CD4-positive, alpha-beta memory T cell (primary cell): ENCODE measurements at regions not wholly inside any gene's neighbourhood (a gene's known extent, or its start where the extent isn't known, plus 50 kb on each side); places are given as distances from the start of the nearest gene placed in this dataset.
A peak's percentile ranks its signal among the peaks of the same experiment; 100 is the strongest.

Experiments
- CTCF ChIA-PET: fragments of 350-600 bp; sonication (Branson Sonifier 250); formaldehyde crosslinking; loops from one replicate; lab custom pipeline; 2021; ENCODE audit warnings: inconsistent platforms; ENCODE audit not compliant: partially characterized antibody; lab: Charles Lee
- POLR2A ChIA-PET: fragments of 350-600 bp; sonication (Branson Sonifier 250); formaldehyde crosslinking; loops from one replicate; lab custom pipeline; 2021; ENCODE audit not compliant: partially characterized antibody; lab: Charles Lee
- DNase-seq, 5 donors: peaks; one replicate each; pipeline versions ENCODE4 v3.0.0 to v3.0.0-alpha.2; 2020 to 2022; ENCODE audit warnings: mixed read lengths in 1 of 5
- H3K27ac ChIP-seq: one replicate; pipeline ENCODE4 v1.7.0; 2013; ENCODE audit warnings: low read depth, low read length
- H3K27me3 ChIP-seq: 2 replicates; pipeline ENCODE4 v1.7.0; 2013; ENCODE audit warnings: mild to moderate bottlenecking, low read length, moderate library complexity; ENCODE audit not compliant: insufficient read depth
- H3K36me3 ChIP-seq: 2 replicates; pipeline ENCODE4 v1.7.0; 2013; ENCODE audit warnings: mild to moderate bottlenecking, low read length, moderate library complexity; ENCODE audit not compliant: insufficient read depth
- H3K4me1 ChIP-seq: 2 replicates; pipeline ENCODE4 v1.7.0; 2013; ENCODE audit warnings: mild to moderate bottlenecking, low read length, moderate library complexity; ENCODE audit not compliant: insufficient read depth
- H3K4me3 ChIP-seq, 2 donors: one replicate each; pipeline ENCODE4 v1.7.0; 2013; ENCODE audit warnings: low read length in 2 of 2, mild to moderate bottlenecking in 1 of 2
- H3K9me3 ChIP-seq, 2 donors: one replicate each; pipeline ENCODE4 v1.7.0; 2013; ENCODE audit warnings: low read length in 2 of 2, control low read depth in 1 of 2; ENCODE audit not compliant: control insufficient read depth in 1 of 2
- H3K27ac Mint-ChIP-seq, 7 donors: one replicate each; pipeline ENCODE4 v1.8.0; 2020 to 2021; ENCODE audit warnings: mixed read lengths in 7 of 7, mild to moderate bottlenecking in 6 of 7, inconsistent platforms in 3 of 7, moderate library complexity in 3 of 7
- H3K27me3 Mint-ChIP-seq, 2 donors: one replicate each; pipeline ENCODE4 v1.8.0; 2020 to 2021; ENCODE audit warnings: mixed read lengths in 2 of 2
- H3K36me3 Mint-ChIP-seq, 2 donors: one replicate each; pipeline ENCODE4 v1.8.0; 2020 to 2021; ENCODE audit warnings: mixed read lengths in 2 of 2, inconsistent platforms in 1 of 2, mild to moderate bottlenecking in 1 of 2
- H3K4me1 Mint-ChIP-seq, 4 donors: one replicate each; pipeline ENCODE4 v1.8.0; 2020 to 2021; ENCODE audit warnings: mixed read lengths in 4 of 4, mild to moderate bottlenecking in 1 of 4
- H3K4me3 Mint-ChIP-seq, 8 donors: one replicate each; pipeline ENCODE4 v1.8.0; 2020 to 2021; ENCODE audit warnings: mixed read lengths in 8 of 8, mild to moderate bottlenecking in 7 of 8, moderate library complexity in 6 of 8, inconsistent platforms in 3 of 8
- H3K9me3 Mint-ChIP-seq, 8 donors: one replicate each; pipeline ENCODE4 v1.8.0; 2020 to 2021; ENCODE audit warnings: mixed read lengths in 8 of 8, mild to moderate bottlenecking in 5 of 8, inconsistent platforms in 3 of 8, moderate library complexity in 1 of 8
- intact Hi-C: fragments of 100-400 bp; cut with micrococcal nuclease; formaldehyde crosslinking; loops from one replicate; pipeline ENCODE4 v1.15.1; 2023

GRCh38 chr17:79337053-79337452, 262.4 kb downstream of the ENGASE start:
- Mint-ChIP-seq H3K27ac (no peak overlapping the region), H3K36me3 (no peaks in the 10 kb centered on the region), H3K4me3 (no peak overlapping the region), H3K9me3 (peaks cover 0 to 1% (median 0%) of the 10 kb centered on the region in 8 donors), H3K27me3 (peaks cover 19 to 24% of the 10 kb centered on the region in 2 donors), H3K4me1 (no peaks in the 10 kb centered on the region)
- H3K27me3 ChIP-seq = no peaks in the 10 kb centered on the region
- no peak for DNase-seq
- H3K9me3 ChIP-seq = no peaks in the 10 kb centered on the region
- intact Hi-C loops = no loop called here
- no peak overlapping the region for H3K27ac ChIP-seq
- no peak overlapping the region for H3K4me3 ChIP-seq
- CTCF ChIA-PET = no interaction called here
- no peaks in the 10 kb centered on the region for H3K36me3 ChIP-seq
- POLR2A ChIA-PET = no interaction called here
- H3K4me1 ChIP-seq = no peaks in the 10 kb centered on the region

- Histone ChIP-seq H3K27ac (no peak overlapping the region), H3K9me3 (no peaks in the 10 kb centered on the region), H3K27me3 (no peaks in the 10 kb centered on the region), H3K4me3 (no peak overlapping the region), H3K4me1 (no peaks in the 10 kb centered on the region), H3K36me3 (no peaks in the 10 kb centered on the region)
- intact Hi-C loops = no loop called here
- H3K27ac Mint-ChIP-seq = peak overlapping the region in 1 of 7 donors; percentile 64
- ChIA-PET CTCF (no interaction called here), POLR2A (no interaction called here)
- no peak for DNase-seq
- H3K4me1 Mint-ChIP-seq = no peaks in the 10 kb centered on the region
- H3K36me3 Mint-ChIP-seq = no peaks in the 10 kb centered on the region
- no peak overlapping the region for H3K4me3 Mint-ChIP-seq
- peaks cover 0 to 1% (median 0%) of the 10 kb centered on the region in 8 donors for H3K9me3 Mint-ChIP-seq
- peaks cover 29 to 36% of the 10 kb centered on the region in 2 donors for H3K27me3 Mint-ChIP-seq
Measured at GRCh38 chr17:79335456-79335855, 260.8 kb downstream of the ENGASE start.

GRCh38 chr17:79332011-79332554, 257.5 kb downstream of the ENGASE start:
- H3K36me3 ChIP-seq = no peaks in the 10 kb centered on the region
- ChIA-PET CTCF (no interaction called here), POLR2A (no interaction called here)
- H3K36me3 Mint-ChIP-seq = no peaks in the 10 kb centered on the region
- no peak overlapping the region for H3K4me3 ChIP-seq
- no peak overlapping the region for H3K27ac ChIP-seq
- H3K4me1 Mint-ChIP-seq = no peaks in the 10 kb centered on the region
- H3K27ac Mint-ChIP-seq = no peak overlapping the region
- no peaks in the 10 kb centered on the region for H3K4me1 ChIP-seq
- DNase-seq = no peak
- intact Hi-C loops = no loop called here
- no peak overlapping the region for H3K4me3 Mint-ChIP-seq
- H3K27me3 Mint-ChIP-seq = peaks cover 40 to 46% of the 10 kb centered on the region in 2 donors
- no peaks in the 10 kb centered on the region for H3K27me3 ChIP-seq
- H3K9me3 ChIP-seq = no peaks in the 10 kb centered on the region
- H3K9me3 Mint-ChIP-seq = no peaks in the 10 kb centered on the region

- H3K27me3 Mint-ChIP-seq = peaks cover 44 to 49% of the 10 kb centered on the region in 2 donors
- Histone ChIP-seq H3K9me3 (no peaks in the 10 kb centered on the region), H3K4me3 (no peak overlapping the region), H3K27ac (no peak overlapping the region), H3K27me3 (no peaks in the 10 kb centered on the region), H3K36me3 (no peaks in the 10 kb centered on the region), H3K4me1 (no peaks in the 10 kb centered on the region)
- ChIA-PET POLR2A (no interaction called here), CTCF (no interaction called here)
- no peaks in the 10 kb centered on the region for H3K4me1 Mint-ChIP-seq
- no peak overlapping the region for H3K4me3 Mint-ChIP-seq
- no peak for DNase-seq
- H3K36me3 Mint-ChIP-seq = no peaks in the 10 kb centered on the region
- intact Hi-C loops = no loop called here
- H3K9me3 Mint-ChIP-seq = no peaks in the 10 kb centered on the region
- no peak overlapping the region for H3K27ac Mint-ChIP-seq
Measured at GRCh38 chr17:79331492-79331891, 256.9 kb downstream of the ENGASE start.

GRCh38 chr17:79330696-79331095, 256.1 kb downstream of the ENGASE start:
- H3K4me1 ChIP-seq = no peaks in the 10 kb centered on the region
- no peak for DNase-seq
- H3K4me1 Mint-ChIP-seq = no peaks in the 10 kb centered on the region
- H3K36me3 Mint-ChIP-seq = no peaks in the 10 kb centered on the region
- H3K36me3 ChIP-seq = no peaks in the 10 kb centered on the region
- H3K4me3 ChIP-seq = no peak overlapping the region
- H3K9me3 Mint-ChIP-seq = no peaks in the 10 kb centered on the region
- H3K27me3 Mint-ChIP-seq = peaks cover 46 to 51% of the 10 kb centered on the region in 2 donors
- H3K9me3 ChIP-seq = no peaks in the 10 kb centered on the region
- intact Hi-C loops = no loop called here
- CTCF ChIA-PET = no interaction called here
- no peaks in the 10 kb centered on the region for H3K27me3 ChIP-seq
- no peak overlapping the region for H3K27ac Mint-ChIP-seq
- no peak overlapping the region for H3K27ac ChIP-seq
- H3K4me3 Mint-ChIP-seq = no peak overlapping the region
- POLR2A ChIA-PET = no interaction called here

DNA sequence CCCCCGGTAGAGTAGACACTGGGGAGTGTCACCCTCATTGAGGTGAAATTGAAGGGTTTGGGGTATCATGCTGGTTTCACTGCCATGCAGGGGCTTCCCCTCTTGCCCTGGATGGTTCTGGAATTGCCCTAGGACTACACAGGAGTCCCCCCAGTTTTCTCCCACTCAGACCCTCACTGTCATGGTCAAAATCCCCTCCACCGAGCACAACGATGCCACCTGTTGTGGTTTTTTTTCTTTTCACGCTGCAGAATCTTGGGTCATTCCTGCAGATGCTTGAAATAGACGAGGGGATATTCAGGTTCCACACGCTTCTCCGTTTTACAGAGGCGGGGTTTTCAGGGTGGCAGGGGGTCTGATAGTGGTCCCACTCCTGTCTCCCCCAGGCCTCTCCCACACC, 255.6 kb downstream of the ENGASE start:
- H3K27ac Mint-ChIP-seq = no peak overlapping the region
- Histone ChIP-seq H3K27ac (no peak overlapping the region), H3K9me3 (no peaks in the 10 kb centered on the region), H3K36me3 (no peaks in the 10 kb centered on the region), H3K4me1 (no peaks in the 10 kb centered on the region), H3K27me3 (no peaks in the 10 kb centered on the region), H3K4me3 (no peak overlapping the region)
- no peaks in the 10 kb centered on the region for H3K4me1 Mint-ChIP-seq
- DNase-seq = no peak
- no peak overlapping the region for H3K4me3 Mint-ChIP-seq
- H3K27me3 Mint-ChIP-seq = peaks cover 45 to 49% of the 10 kb centered on the region in 2 donors
- intact Hi-C loops = no loop called here
- ChIA-PET POLR2A (no interaction called here), CTCF (no interaction called here)
- H3K36me3 Mint-ChIP-seq = no peaks in the 10 kb centered on the region
- no peaks in the 10 kb centered on the region for H3K9me3 Mint-ChIP-seq

DNA sequence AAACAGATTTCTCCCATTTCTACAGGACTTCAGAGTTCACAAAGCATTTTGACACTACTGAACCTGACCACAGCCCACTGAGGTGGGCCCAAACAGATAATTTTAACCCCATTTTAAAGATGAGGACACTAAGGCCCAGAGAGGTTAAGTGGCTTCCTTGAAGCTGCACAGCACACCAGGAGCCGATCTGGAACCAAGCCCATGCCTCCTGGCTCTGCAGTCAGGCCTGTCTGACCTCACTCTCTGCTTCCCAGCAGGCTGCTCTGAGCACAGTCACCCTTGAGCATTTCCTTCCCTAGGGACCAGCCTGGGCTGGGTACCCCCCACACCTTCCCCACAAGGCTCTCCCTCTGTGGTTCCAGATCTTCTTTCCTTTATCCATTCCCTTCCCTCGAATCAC, 252.2 kb downstream of the ENGASE start:
- no peak overlapping the region for H3K4me3 ChIP-seq
- H3K36me3 Mint-ChIP-seq = no peaks in the 10 kb centered on the region
- H3K36me3 ChIP-seq = no peaks in the 10 kb centered on the region
- H3K27ac Mint-ChIP-seq = no peak overlapping the region
- no peak for DNase-seq
- H3K4me1 ChIP-seq = no peaks in the 10 kb centered on the region
- H3K27me3 Mint-ChIP-seq = peaks cover 39 to 46% of the 10 kb centered on the region in 2 donors
- intact Hi-C loops = no loop called here
- no peaks in the 10 kb centered on the region for H3K4me1 Mint-ChIP-seq
- ChIA-PET CTCF (no interaction called here), POLR2A (no interaction called here)
- H3K9me3 Mint-ChIP-seq = peaks cover 0 to 2% (median 0%) of the 10 kb centered on the region in 8 donors
- no peaks in the 10 kb centered on the region for H3K9me3 ChIP-seq
- H3K27ac ChIP-seq = no peak overlapping the region
- no peak overlapping the region for H3K4me3 Mint-ChIP-seq
- no peaks in the 10 kb centered on the region for H3K27me3 ChIP-seq
